LNCAP (cell line): ENCODE measurements at regions not wholly inside any gene's neighbourhood (a gene's known extent, or its start where the extent isn't known, plus 50 kb on each side); places are given as distances from the start of the nearest gene placed in this dataset.

ENCODE experiments used
- TF ChIP-seq, protein P1 (sequence below): fragments of 450-650 bp; IDR thresholded peaks from 2 replicates; pipeline ENCODE4 v1.5.1; 2017; ENCODE audit warnings: mild to moderate bottlenecking

DNA sequence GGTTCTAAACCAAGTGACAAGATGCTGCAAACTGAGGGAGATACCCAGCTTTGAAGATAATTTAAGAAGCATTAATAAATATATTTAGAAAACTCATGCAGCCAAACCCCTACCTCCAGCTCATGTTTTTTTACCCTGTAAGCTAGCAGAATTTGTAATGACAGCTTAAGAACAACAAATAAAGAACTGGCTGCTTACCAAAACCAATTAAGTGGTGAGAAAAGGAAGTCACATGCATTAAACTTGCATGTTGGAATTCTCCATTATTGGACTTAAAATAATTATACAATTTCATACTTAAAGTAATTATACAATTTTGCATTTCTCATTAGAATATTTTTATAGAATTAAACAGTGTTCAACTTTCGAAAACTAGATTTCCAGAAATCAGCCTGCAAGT is 75.6 kb upstream of the CNIH3 start:
- TF ChIP-seq, protein P1, sequence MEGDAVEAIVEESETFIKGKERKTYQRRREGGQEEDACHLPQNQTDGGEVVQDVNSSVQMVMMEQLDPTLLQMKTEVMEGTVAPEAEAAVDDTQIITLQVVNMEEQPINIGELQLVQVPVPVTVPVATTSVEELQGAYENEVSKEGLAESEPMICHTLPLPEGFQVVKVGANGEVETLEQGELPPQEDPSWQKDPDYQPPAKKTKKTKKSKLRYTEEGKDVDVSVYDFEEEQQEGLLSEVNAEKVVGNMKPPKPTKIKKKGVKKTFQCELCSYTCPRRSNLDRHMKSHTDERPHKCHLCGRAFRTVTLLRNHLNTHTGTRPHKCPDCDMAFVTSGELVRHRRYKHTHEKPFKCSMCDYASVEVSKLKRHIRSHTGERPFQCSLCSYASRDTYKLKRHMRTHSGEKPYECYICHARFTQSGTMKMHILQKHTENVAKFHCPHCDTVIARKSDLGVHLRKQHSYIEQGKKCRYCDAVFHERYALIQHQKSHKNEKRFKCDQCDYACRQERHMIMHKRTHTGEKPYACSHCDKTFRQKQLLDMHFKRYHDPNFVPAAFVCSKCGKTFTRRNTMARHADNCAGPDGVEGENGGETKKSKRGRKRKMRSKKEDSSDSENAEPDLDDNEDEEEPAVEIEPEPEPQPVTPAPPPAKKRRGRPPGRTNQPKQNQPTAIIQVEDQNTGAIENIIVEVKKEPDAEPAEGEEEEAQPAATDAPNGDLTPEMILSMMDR, result no peak

DNA sequence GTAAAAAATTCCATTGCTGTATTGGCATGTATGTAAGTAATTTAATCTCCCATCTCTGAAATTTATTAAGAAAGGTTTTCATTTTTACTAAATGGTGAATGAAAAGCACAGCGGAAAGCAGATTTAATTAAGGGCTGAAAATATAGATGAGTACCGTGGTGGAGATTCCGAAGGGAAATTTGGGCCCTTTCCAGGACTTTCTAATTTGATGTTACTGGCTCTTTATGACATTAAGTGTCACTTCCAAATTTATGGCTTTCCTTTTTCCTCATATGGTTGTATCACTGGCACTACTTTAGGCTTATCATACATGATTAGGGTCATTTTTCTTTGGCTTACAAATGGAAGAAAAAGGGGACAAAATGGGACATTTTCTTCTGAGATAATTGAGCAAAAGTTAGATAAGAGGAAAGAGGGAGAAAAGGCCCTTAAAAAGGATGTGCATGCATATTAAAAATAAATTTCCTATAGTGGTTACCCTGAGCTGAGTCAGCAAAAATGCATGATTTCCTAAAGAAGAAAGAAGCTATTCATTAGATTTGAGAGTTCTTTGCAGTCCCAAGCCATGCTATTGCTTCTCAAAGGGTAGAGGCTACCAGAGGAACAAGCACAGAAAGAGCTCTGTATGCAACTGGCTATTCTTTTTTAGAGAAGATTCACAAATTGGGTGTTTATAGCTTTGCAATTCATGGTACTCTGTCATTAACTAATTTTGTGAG is 74.9 kb upstream of the CNIH3 start:
- TF ChIP-seq, protein P1, result no peak

DNA sequence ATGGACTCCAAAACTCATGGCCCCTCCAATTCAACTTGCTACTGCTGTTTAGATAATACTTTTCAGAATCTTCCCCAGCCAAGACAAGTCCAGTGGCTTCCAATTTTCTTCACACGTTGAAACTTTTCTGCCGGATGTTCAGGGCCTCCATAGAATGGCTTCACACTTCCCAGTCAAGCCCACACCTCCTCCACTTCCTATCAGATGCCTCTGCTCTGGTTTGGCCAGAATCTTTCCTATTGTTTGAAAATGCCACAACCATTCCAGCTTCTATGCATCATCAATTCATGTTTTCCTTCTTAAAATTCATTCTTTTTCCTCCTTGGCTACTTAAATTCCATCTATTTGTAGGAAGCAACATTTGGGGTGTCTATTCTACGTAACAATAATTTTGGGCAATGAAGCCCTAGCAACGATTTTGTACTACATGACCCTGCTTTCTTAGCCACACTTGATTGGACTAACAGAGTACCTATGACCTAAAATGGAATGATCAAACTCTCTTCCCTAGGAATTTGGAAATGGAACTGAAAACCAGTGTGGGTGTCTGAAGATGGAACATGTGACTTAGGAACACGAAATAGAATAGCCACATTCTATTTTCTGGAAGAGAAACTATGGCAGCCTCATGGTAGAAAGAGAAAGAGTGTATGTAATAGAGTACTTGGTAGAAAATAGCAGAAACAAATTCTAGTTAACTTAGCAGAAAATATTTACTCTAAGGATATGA is 74.1 kb upstream of the CNIH3 start:
- TF ChIP-seq, protein P1, result no peak

DNA sequence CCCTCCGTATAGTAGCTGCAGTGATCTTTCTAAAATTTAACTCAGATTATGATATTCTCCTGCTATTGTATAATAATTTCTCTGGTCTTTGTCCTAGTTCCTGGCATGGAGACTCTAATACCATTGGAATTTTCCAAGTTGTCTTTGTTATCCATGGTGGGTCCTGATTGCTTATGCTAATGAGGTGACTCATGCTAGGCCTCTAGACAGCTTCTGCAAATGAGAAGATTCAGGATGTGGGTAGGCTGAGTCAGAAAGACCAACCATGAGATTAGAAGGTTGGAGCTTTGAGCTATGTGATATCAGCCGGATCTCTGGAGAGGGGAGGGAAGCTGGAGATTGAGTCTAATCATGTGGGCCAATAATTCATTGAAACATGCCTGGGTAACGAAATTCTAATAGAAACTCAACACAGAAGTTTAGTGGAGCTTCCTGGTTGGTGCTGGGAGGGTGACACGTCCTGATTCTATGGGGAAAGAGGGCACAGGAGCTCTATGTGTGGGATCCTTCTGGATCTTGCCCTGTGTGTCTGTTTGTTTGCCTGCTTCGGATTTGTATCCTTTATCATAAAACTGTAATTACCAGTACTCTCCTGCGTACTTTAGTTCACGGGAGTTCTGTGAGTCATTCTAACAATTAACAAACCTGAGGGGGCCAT is 73.2 kb upstream of the CNIH3 start:
- TF ChIP-seq, protein P1, result no peak

DNA sequence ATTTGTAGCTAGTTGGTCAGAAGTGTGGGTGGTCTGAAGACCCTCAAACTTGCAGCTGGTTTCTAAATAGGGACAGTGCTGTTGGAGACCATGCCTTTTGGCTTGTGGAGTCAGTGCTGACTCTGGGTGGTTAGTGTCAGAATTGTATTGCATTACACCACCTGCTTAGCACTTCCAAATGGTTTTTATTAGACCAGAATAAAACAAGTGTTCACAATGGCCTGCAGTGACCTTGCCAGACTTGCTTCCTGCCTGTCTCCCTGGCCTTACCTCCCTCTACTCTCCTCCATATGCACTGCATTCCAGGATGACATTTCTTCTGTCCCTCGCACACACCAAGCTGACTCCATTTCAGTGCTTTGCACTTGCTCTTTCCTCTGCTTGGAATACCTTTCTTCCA is 72.7 kb upstream of the CNIH3 start:
- TF ChIP-seq, protein P1, result no peak

DNA sequence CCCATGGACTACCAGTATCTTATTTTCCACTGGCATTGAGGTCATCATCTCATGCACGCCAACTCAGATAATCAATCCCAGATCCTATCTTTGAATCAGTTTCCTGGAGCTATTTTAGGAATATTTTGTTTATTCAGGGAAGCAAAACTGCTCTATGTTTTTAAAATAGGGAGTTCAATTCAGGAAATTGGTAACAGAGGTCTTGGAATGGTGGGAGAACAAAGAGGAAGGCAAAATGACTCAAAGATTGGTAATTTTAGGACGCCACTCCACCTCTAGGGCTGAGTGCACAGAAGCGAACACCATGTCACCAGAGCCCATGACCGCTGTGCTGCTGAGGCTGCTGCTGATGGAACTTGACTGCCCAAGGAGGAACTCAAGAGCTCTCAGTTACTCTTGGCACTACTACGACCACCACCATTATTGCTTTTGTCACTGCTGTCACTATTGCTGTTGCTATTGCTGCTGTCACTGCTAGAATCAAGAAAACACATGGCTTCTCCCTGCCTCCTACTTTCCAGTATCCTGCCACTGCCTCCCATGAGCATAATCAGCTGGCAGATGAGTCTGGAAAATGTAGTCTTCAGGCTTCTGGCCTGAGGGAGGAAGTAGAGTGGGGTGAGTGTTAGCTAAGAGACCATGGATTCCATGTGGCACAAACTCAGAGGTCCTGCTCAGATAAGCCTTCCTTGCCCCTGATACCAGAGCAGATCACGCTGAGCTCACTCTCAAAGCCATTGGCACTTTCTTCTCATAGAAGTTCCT is 71.6 kb upstream of the CNIH3 start:
- TF ChIP-seq, protein P1, result no peak

DNA sequence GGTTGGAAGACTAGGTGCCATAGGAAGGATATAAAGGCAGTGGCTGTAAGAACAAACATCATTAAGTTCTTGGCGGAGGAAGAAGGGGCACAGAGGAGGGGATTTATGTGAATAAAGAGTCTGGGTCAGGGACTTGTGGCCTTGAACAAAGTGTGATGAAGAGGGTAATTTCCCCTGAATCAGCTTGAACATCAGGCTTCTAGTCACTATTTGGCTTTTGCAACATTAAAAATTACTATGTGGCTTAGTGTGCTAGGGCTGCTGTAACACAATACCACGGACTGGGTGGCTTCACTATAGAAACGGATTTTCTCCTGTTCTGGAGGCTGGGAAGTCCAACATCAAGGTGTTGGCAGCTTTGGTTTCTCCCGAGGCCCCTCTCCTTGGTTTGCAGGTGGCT is 70.5 kb upstream of the CNIH3 start:
- TF ChIP-seq, protein P1, result no peak
